ENCODE measurements at regions not wholly inside any gene's neighbourhood (a gene's known extent, or its start where the extent isn't known, plus 50 kb on each side); places are given as distances from the start of the nearest gene placed in this dataset.

- no peak for TF ChIP-seq POLR2A (IDR thresholded peaks at IDR 0.05; ENCODE audit: low read depth, low read length)
- TF ChIP-seq TAF1 (IDR thresholded peaks at IDR 0.05; ENCODE audit: borderline replicate concordance, low read depth, low read length) = no peak
Observed at GRCh38 chr2:209113026-209113425, 310.8 kb upstream of the MAP2 start.

Measured in GM12892 (cell line).